ENCODE measurements at regions not wholly inside any gene's neighbourhood (a gene's known extent, or its start where the extent isn't known, plus 50 kb on each side); places are given as distances from the start of the nearest gene placed in this dataset.
A peak's percentile ranks its signal among the peaks of the same experiment; 100 is the strongest.

GRCh38 chr5:87069974-87070608 is 197.6 kb upstream of the RASA1 start:
- no peak overlapping the region for H3K4me3 ChIP-seq (ENCODE audit: insufficient read depth, low read depth, low read length)
- H2BK20ac ChIP-seq (ENCODE audit: low read depth, low read length), result peak overlapping the region; percentile 76; the same call in 1 of the 2 replicates
- H3K9me3 ChIP-seq (ENCODE audit: control insufficient read depth, insufficient read depth, low read length), result no peaks in the 10 kb centered on the region
- H3K18ac ChIP-seq (ENCODE audit: low read depth, low read length), result no peak overlapping the region; the same call in 1 of the 2 replicates
- no peaks in the 10 kb centered on the region for H3K36me3 ChIP-seq (ENCODE audit: control insufficient read depth, insufficient read depth, low read length)
- H3K79me1 ChIP-seq (ENCODE audit: low read depth in 1 of 2, low read length in 2 of 2), result no peaks in the 10 kb centered on the region
- in situ Hi-C loops (cut with MboI; ENCODE audit: low sequenced_read_pairs), result loop anchor here (5.0 kb wide), 1 partner anchor 332 kb away; no protein-coding TSS in a partner anchor
- H3K4me1 ChIP-seq (ENCODE audit: control insufficient read depth, insufficient read depth, low read length), result no peaks in the 10 kb centered on the region
- H3K9me1 ChIP-seq (ENCODE audit: insufficient read depth, low read length), result no peaks in the 10 kb centered on the region
- ChIA-PET POLR2A (ENCODE audit: unreplicated experiment) (no interaction called here), CTCF (interaction anchor here (0.5 to 2.2 kb wide), 10 partner anchors 9 to 336 kb away, joined by 3 to 15 read pairs (median 4); partner anchors contain the start of gene RASA1)
- H3K23ac ChIP-seq (ENCODE audit: low read depth, low read length), result no peak overlapping the region
- no peaks in the 10 kb centered on the region for H4K20me1 ChIP-seq (ENCODE audit: insufficient read depth, low read length)
- peak overlapping the region; percentile 21 for H2BK5ac ChIP-seq (ENCODE audit: low read depth, low read length, poor library complexity, severe bottlenecking)
- H3K4ac ChIP-seq (ENCODE audit: low read depth, low read length), result peak overlapping the region; percentile 51; the same call in 1 of the 2 replicates
- peak overlapping the region; percentile 47; the same call in 2 of the 3 replicates for H2BK15ac ChIP-seq (ENCODE audit: low read depth, low read length)
- no peak overlapping the region for H2AK9ac ChIP-seq (replicated peaks; ENCODE audit: low read depth, low read length, poor library complexity)
- no peak overlapping the region; the same call in 1 of the 2 replicates for H3K4me2 ChIP-seq (ENCODE audit: low read depth, low read length)
- no peaks in the 10 kb centered on the region for H3K27me3 ChIP-seq (ENCODE audit: control insufficient read depth, insufficient read depth, low read length)
- peak; percentile 77 for DNase-seq
- BruUV-seq (replicated peaks), result no TSS peak
- WGBS, 2 experiments (ENCODE audit: extremely low coverage in 2 of 2, insufficient read length in 1 of 2), result no CpG with 5 or more reads among the region's 3 CpGs
- intact Hi-C loops (cut with micrococcal nuclease), result loop anchor here (1.0 to 5.0 kb wide), 5 partner anchors 127 to 330 kb away; partner anchors contain the start of gene RASA1
- no peak overlapping the region for H4K5ac ChIP-seq (ENCODE audit: low read depth, low read length)
- 0 out of 2 replicates have a peak overlapping the region, but pooled peaks have one; percentile 16 for H3K14ac ChIP-seq (replicated peaks; ENCODE audit: low read depth, low read length)
- peak overlapping the region in 1 of 2 experiments; percentile 64; a peak in 3 of 4 replicates for H4K8ac ChIP-seq (ENCODE audit: low read depth in 2 of 2, low read length in 2 of 2)
- H4K91ac ChIP-seq (ENCODE audit: insufficient read depth, low read depth, low read length), result no peak overlapping the region
- no peak overlapping the region for H3K27ac ChIP-seq (ENCODE audit: insufficient read depth, low read length)
- peak; percentile 92 for ATAC-seq (ENCODE audit: low read depth)
- H2BK120ac ChIP-seq (ENCODE audit: low read depth, low read length), result peak overlapping the region; percentile 62
- no peak overlapping the region for H3K9ac ChIP-seq (ENCODE audit: low read depth, low read length)
- H2AK5ac ChIP-seq (ENCODE audit: low read depth, low read length), result peak overlapping the region; percentile 50; the same call in 1 of the 2 replicates
- H3K56ac ChIP-seq (ENCODE audit: extremely low read depth, insufficient read depth, low read length), result no peak overlapping the region
- H2AFZ ChIP-seq (replicated peaks; ENCODE audit: low read length, poor library complexity), result no peak overlapping the region
- dilution Hi-C loops (cut with HindIII; ENCODE audit: low sequenced_read_pairs, unreplicated experiment), result no loop called here
- TF ChIP-seq NFE2L2 (IDR thresholded peaks at IDR 0.05; ENCODE audit: low read depth, low read length) (no peak), BHLHE40 (IDR thresholded peaks at IDR 0.05; ENCODE audit: low read depth, low read length) (no peak), FOS (IDR thresholded peaks at IDR 0.05; ENCODE audit: low read depth, low read length) (no peak), CTCF (conservative IDR thresholded peaks at IDR 0.05; ENCODE audit: low read depth, low read length) (peak; percentile 74), RFX5 (IDR thresholded peaks at IDR 0.05; ENCODE audit: low read depth, low read length) (no peak), MAZ (IDR thresholded peaks at IDR 0.05; ENCODE audit: borderline replicate concordance, low read depth, low read length) (no peak), ELK1 (IDR thresholded peaks at IDR 0.05; ENCODE audit: borderline replicate concordance, low read depth, low read length) (no peak), RCOR1 (IDR thresholded peaks at IDR 0.05; ENCODE audit: insufficient replicate concordance, low read length) (no peak), RAD21 (IDR thresholded peaks at IDR 0.05; ENCODE audit: low read length) (peak; percentile 91), CEBPB (IDR thresholded peaks at IDR 0.05; ENCODE audit: low read depth, low read length) (no peak), SMC3 (IDR thresholded peaks at IDR 0.05; ENCODE audit: low read depth, low read length) (peak; percentile 82), MXI1 (IDR thresholded peaks at IDR 0.05; ENCODE audit: borderline replicate concordance, low read depth, low read length) (no peak), MAFK (IDR thresholded peaks at IDR 0.05; ENCODE audit: low read depth, low read length) (no peak), CHD1 (IDR thresholded peaks at IDR 0.05; ENCODE audit: low read depth, low read length) (no peak), POLR2A (IDR thresholded peaks at IDR 0.05; ENCODE audit: low read depth, low read length) (no peak)
